ENCODE measurements at regions not wholly inside any gene's neighbourhood (a gene's known extent, or its start where the extent isn't known, plus 50 kb on each side); places are given as distances from the start of the nearest gene placed in this dataset.
"Not testable (repeated sequence)": the region's sequence is repeated elsewhere in the genome, so short reads cannot be mapped to it uniquely, and the experiment has no call there.

DNA sequence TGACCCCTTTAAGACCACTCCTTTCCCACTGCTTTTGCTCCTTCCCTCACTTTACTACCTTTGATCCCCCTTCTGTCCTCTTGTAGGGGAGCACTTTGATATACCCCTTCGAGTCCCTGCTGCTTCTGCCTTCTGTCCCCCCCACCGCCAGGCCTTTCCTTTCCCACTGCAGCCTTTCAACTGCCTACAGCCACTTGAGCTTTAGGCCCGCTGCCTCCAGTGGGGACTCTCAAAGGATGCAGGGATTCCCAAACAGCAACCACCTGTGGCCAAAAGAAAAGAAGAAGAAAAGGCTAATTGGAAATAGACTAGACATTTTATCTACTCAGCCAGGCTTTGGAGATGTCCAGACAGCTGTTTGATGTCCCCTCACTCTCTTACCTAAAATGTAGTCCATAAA, 77.0 kb upstream of the DTNBP1 start:
- no peak for ATAC-seq (ENCODE audit: low read depth in 2 of 2)
- no peak overlapping the region for H3K4me3 Mint-ChIP-seq

DNA sequence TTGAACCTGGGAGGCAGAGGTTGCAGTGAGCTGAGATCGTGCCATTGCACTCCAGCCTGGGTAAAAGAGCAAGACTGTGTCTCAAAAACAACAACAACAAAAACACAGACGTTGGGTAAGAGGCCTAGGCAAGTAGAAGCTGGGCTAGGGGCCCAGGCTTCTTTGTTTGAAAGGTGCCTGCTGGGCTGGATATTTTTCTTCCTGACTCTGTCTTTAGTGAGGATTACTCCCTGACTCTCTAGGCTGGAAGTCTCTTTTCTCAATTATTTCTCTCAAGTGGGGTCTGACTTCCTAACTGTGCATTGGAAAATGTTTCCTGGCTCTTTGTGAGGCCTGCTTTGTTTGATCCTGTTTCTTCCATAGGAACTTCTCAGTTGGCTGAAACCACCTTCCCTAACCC, 76.5 kb upstream of the DTNBP1 start:
- H3K27me3 ChIP-seq (ENCODE audit: control insufficient read depth, insufficient read depth, low read length), result no peaks in the 10 kb centered on the region
- Mint-ChIP-seq H3K27me3 (peaks cover 13% of the 10 kb centered on the region), H3K36me3 (no peaks in the 10 kb centered on the region), H3K9me3 (peaks cover 0 to 2% (median 0%) of the 10 kb centered on the region in 7 donors), H3K4me3 (no peak overlapping the region), H3K27ac (no peak overlapping the region), H3K4me1 (peaks cover 0 to 6% (median 6%) of the 10 kb centered on the region in 4 donors)
- no peaks in the 10 kb centered on the region for H3K36me3 ChIP-seq (ENCODE audit: control insufficient read depth, insufficient read depth, low read length)
- DNase-seq, result no peak
- ATAC-seq (ENCODE audit: low read depth in 2 of 2), result no peak
- no peak overlapping the region for H3K27ac ChIP-seq (ENCODE audit: insufficient read depth, low read length, poor library complexity, severe bottlenecking)
- no peak overlapping the region for H3K4me3 ChIP-seq (ENCODE audit: low read depth, low read length)
- no peaks in the 10 kb centered on the region for H3K9me3 ChIP-seq (ENCODE audit: control insufficient read depth in 2 of 2, low read length in 2 of 2)
- H3K4me1 ChIP-seq (ENCODE audit: control insufficient read depth, insufficient read depth, low read length, poor library complexity, severe bottlenecking), result no peaks in the 10 kb centered on the region

More for the DNA sequence above, 77.0 kb upstream of the DTNBP1 start:
- Mint-ChIP-seq H3K27me3 (peaks cover 15% of the 10 kb centered on the region), H3K4me1 (peaks cover 0 to 6% (median 6%) of the 10 kb centered on the region in 4 donors), H3K9me3 (peaks cover 0 to 2% (median 0%) of the 10 kb centered on the region in 7 donors), H3K27ac (no peak overlapping the region), H3K36me3 (no peaks in the 10 kb centered on the region)
- Histone ChIP-seq H3K4me1 (ENCODE audit: control insufficient read depth, insufficient read depth, low read length, poor library complexity, severe bottlenecking) (no peaks in the 10 kb centered on the region), H3K4me3 (ENCODE audit: low read depth, low read length) (no peak overlapping the region), H3K27ac (ENCODE audit: insufficient read depth, low read length, poor library complexity, severe bottlenecking) (no peak overlapping the region), H3K9me3 (ENCODE audit: control insufficient read depth in 2 of 2, low read length in 2 of 2) (no peaks in the 10 kb centered on the region), H3K27me3 (ENCODE audit: control insufficient read depth, insufficient read depth, low read length) (no peaks in the 10 kb centered on the region), H3K36me3 (ENCODE audit: control insufficient read depth, insufficient read depth, low read length) (no peaks in the 10 kb centered on the region)
- no peak for DNase-seq

DNA sequence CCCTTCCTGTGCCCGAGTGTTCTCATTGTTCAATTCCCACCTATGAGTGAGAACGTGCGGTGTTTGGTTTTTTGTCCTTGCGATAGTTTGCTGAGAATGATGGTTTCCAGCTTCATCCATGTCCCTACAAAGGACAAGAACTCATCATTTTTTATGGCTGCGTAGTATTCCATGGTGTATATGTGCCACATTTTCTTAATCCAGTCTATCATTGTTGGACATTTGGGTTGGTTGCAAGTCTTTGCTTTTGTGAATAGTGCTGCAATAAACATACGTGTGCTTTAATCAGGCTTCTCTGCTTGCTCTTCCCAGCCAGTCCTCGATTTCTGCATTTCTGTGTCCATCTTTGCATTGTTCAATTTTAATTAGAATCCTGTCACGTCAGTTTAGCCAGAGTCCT, 75.4 kb upstream of the DTNBP1 start:
- not testable (repeated sequence) for H3K4me1 ChIP-seq (ENCODE audit: control insufficient read depth, insufficient read depth, low read length, poor library complexity, severe bottlenecking); H3K36me3 ChIP-seq (ENCODE audit: control insufficient read depth, insufficient read depth, low read length); H3K9me3 ChIP-seq (ENCODE audit: control insufficient read depth in 2 of 2, low read length in 2 of 2); H3K4me1 Mint-ChIP-seq; H3K4me3 Mint-ChIP-seq; DNase-seq; H3K4me3 ChIP-seq (ENCODE audit: low read depth, low read length); H3K27ac Mint-ChIP-seq; ATAC-seq (ENCODE audit: low read depth in 2 of 2); H3K27ac ChIP-seq (ENCODE audit: insufficient read depth, low read length, poor library complexity, severe bottlenecking); H3K27me3 ChIP-seq (ENCODE audit: control insufficient read depth, insufficient read depth, low read length); H3K9me3 Mint-ChIP-seq; H3K36me3 Mint-ChIP-seq
- peaks cover 13% of the 10 kb centered on the region for H3K27me3 Mint-ChIP-seq

DNA sequence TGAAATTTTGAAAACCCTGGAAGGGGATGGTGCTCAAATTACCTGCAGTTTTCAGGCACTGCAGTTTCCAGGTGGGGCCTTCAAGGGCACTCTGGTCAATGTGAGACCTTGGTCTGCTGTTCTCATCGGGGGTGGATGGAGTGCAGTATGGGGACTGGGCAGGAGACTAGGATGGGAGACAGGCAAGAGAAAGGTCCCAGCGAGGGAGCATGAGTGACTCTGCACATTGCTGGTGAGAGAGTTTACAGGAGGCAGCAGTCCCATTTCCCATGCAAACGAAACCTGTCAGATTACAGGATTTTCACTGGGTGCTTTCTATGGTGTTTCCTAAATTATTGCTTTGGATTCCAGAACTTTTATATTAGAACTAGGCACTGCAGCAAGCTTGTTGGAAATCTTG, 73.5 kb upstream of the DTNBP1 start:
- Histone ChIP-seq H3K27me3 (ENCODE audit: control insufficient read depth, insufficient read depth, low read length) (no peaks in the 10 kb centered on the region), H3K4me1 (ENCODE audit: control insufficient read depth, insufficient read depth, low read length, poor library complexity, severe bottlenecking) (no peaks in the 10 kb centered on the region), H3K36me3 (ENCODE audit: control insufficient read depth, insufficient read depth, low read length) (no peaks in the 10 kb centered on the region), H3K4me3 (ENCODE audit: low read depth, low read length) (no peak overlapping the region), H3K9me3 (ENCODE audit: control insufficient read depth in 2 of 2, low read length in 2 of 2) (no peaks in the 10 kb centered on the region), H3K27ac (ENCODE audit: insufficient read depth, low read length, poor library complexity, severe bottlenecking) (no peak overlapping the region)
- no peak for DNase-seq
- Mint-ChIP-seq H3K9me3 (peaks cover 0 to 2% (median 0%) of the 10 kb centered on the region in 7 donors), H3K4me3 (no peak overlapping the region), H3K4me1 (peaks cover 0 to 8% (median 6%) of the 10 kb centered on the region in 4 donors), H3K27ac (no peak overlapping the region), H3K36me3 (no peaks in the 10 kb centered on the region), H3K27me3 (peaks cover 18% of the 10 kb centered on the region)
- no peak for ATAC-seq (ENCODE audit: low read depth in 2 of 2)

DNA sequence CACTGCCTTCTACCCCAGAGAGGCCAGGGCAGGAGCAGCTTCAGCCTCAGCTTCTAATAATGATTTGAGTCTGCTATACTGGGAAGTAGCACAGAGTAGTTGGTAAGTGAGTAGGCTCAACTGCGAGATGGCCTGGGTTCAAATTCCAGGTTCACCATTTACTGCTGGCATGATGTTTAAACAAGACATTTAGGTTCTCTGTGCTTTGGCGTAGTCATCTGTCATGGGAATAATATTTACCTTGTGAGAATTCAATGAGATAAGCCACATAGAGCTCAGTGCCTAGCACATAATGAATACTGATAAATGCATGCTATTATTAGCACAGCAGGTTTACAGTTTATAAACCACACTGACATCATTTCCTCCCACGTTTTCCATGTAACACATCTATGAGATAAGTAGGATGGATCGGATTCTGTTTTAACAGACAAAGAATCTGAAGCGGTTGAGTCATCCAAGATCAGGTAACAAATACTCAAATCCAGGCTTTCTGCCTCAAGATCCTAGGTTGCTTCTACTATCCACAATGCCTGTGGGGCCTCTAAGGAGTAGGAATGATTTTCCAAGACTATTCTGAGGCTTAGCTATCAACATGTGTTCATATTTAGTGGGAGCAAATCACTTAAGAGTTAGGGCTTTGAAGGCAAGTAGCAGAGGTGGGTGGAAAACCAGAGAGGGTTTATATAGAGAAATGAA, 72.9 kb upstream of the DTNBP1 start:
- H3K27me3 ChIP-seq (ENCODE audit: control insufficient read depth, insufficient read depth, low read length), result no peaks in the 10 kb centered on the region
- no peaks in the 10 kb centered on the region for H3K36me3 Mint-ChIP-seq
- H3K4me1 ChIP-seq (ENCODE audit: control insufficient read depth, insufficient read depth, low read length, poor library complexity, severe bottlenecking), result no peaks in the 10 kb centered on the region
- no peaks in the 10 kb centered on the region for H3K9me3 ChIP-seq (ENCODE audit: control insufficient read depth in 2 of 2, low read length in 2 of 2)
- DNase-seq, result no peak
- no peak overlapping the region for H3K4me3 Mint-ChIP-seq
- H3K27ac ChIP-seq (ENCODE audit: insufficient read depth, low read length, poor library complexity, severe bottlenecking), result no peak overlapping the region
- peaks cover 0 to 8% (median 6%) of the 10 kb centered on the region in 4 donors for H3K4me1 Mint-ChIP-seq
- peaks cover 0 to 2% (median 0%) of the 10 kb centered on the region in 7 donors for H3K9me3 Mint-ChIP-seq
- H3K4me3 ChIP-seq (ENCODE audit: low read depth, low read length), result no peak overlapping the region
- no peak for ATAC-seq (ENCODE audit: low read depth in 2 of 2)
- H3K27ac Mint-ChIP-seq, result no peak overlapping the region
- H3K27me3 Mint-ChIP-seq, result peaks cover 19% of the 10 kb centered on the region
- H3K36me3 ChIP-seq (ENCODE audit: control insufficient read depth, insufficient read depth, low read length), result no peaks in the 10 kb centered on the region

DNA sequence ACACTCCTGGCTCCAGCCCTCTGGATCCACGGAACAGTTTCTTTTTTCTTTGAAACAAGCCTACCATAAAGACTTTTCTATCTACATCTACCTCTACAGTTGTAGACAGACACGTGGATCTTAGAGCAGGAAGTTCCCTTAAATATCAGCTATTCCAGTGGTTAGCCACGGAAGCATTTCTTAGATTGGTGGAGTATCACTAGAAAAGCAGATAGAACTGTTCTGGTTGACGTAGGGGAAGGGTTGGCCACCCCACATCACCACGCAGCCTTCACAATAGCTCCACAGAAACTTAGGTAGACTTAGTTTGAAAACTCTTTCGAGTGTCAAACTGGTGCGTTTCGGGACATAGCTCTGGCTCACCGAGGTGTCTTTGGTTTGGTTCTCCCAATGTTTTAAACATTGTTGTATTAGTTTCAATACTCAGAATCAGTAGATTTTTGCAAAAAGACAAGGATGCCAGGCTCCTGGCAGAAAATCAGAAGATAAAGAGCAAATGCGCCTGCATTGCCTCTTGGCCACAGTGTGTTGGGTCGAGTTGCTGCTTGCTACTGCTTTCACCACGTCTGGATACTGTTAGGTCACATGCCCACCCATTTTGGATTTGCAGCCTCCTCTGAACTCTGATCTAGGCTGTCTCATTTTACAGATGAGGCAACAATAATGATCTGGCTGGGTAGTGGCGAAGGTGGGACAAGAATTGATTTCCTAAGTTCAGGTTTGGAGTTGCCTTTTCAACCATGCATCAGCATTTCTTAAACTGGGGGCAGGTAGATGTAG, 71.5 kb upstream of the DTNBP1 start:
- Mint-ChIP-seq H3K27ac (no peak overlapping the region), H3K4me3 (no peak overlapping the region), H3K36me3 (no peaks in the 10 kb centered on the region), H3K9me3 (peaks cover 0 to 2% (median 0%) of the 10 kb centered on the region in 7 donors), H3K4me1 (peaks cover 0 to 8% (median 6%) of the 10 kb centered on the region in 4 donors), H3K27me3 (peaks cover 16% of the 10 kb centered on the region)
- Histone ChIP-seq H3K4me1 (ENCODE audit: control insufficient read depth, insufficient read depth, low read length, poor library complexity, severe bottlenecking) (no peaks in the 10 kb centered on the region), H3K4me3 (ENCODE audit: low read depth, low read length) (no peak overlapping the region), H3K27ac (ENCODE audit: insufficient read depth, low read length, poor library complexity, severe bottlenecking) (no peak overlapping the region), H3K9me3 (ENCODE audit: control insufficient read depth in 2 of 2, low read length in 2 of 2) (no peaks in the 10 kb centered on the region), H3K27me3 (ENCODE audit: control insufficient read depth, insufficient read depth, low read length) (no peaks in the 10 kb centered on the region), H3K36me3 (ENCODE audit: control insufficient read depth, insufficient read depth, low read length) (no peaks in the 10 kb centered on the region)
- no peak for DNase-seq
- no peak for ATAC-seq (ENCODE audit: low read depth in 2 of 2)

DNA sequence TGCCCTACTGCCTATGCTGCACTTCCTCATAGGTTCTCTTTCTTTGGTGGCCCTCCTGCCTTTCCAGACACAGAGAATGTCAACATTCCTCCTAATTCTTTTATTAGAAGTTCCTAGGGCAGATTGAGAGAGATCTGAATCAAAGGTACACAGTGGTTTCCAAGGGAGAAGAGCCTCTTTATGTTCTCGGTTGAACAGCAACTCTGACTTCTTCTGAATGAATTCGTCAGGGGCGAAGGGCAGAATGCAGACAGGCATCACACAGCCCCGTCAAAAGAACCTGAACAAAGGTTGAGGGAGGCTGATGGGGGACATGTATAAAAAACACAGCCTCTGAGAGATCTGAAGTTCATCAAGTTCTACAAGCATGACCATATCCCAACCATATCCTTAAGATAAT, 68.1 kb upstream of the DTNBP1 start:
- H3K4me1 Mint-ChIP-seq, result peaks cover 3 to 8% (median 5%) of the 10 kb centered on the region in 4 donors
- ATAC-seq (ENCODE audit: low read depth in 2 of 2), result no peak
- H3K27ac Mint-ChIP-seq, result no peak overlapping the region
- H3K4me3 Mint-ChIP-seq, result no peak overlapping the region
- Histone ChIP-seq H3K27ac (ENCODE audit: insufficient read depth, low read length, poor library complexity, severe bottlenecking) (no peak overlapping the region), H3K4me1 (ENCODE audit: control insufficient read depth, insufficient read depth, low read length, poor library complexity, severe bottlenecking) (no peaks in the 10 kb centered on the region), H3K27me3 (ENCODE audit: control insufficient read depth, insufficient read depth, low read length) (no peaks in the 10 kb centered on the region), H3K4me3 (ENCODE audit: low read depth, low read length) (no peak overlapping the region), H3K36me3 (ENCODE audit: control insufficient read depth, insufficient read depth, low read length) (no peaks in the 10 kb centered on the region), H3K9me3 (ENCODE audit: control insufficient read depth in 2 of 2, low read length in 2 of 2) (no peaks in the 10 kb centered on the region)
- H3K36me3 Mint-ChIP-seq, result no peaks in the 10 kb centered on the region
- no peaks in the 10 kb centered on the region for H3K9me3 Mint-ChIP-seq
- H3K27me3 Mint-ChIP-seq, result peaks cover 10% of the 10 kb centered on the region
- DNase-seq, result no peak
